GM19025 (cell line): ENCODE measurements at regions not wholly inside any gene's neighbourhood (a gene's known extent, or its start where the extent isn't known, plus 50 kb on each side); places are given as distances from the start of the nearest gene placed in this dataset.

ENCODE experiments used
- ATAC-seq: cut with Tn5 transposase; IDR thresholded peaks from one replicate; pipeline ENCODE4 v1.9.1; 2021; ENCODE audit warnings: mild to moderate bottlenecking, low read depth, moderate library complexity; ENCODE audit not compliant: unreplicated experiment

- ATAC-seq, result no peak
Measured at GRCh38 chr2:205937211-205937610, 148.8 kb downstream of the INO80D start.

- no peak for ATAC-seq
Measured at GRCh38 chr2:205936446-205936845, 149.5 kb downstream of the INO80D start.

- no peak for ATAC-seq
Measured at GRCh38 chr2:205934443-205934842, 151.5 kb downstream of the INO80D start.

GRCh38 chr2:205932861-205933260, 153.1 kb downstream of the INO80D start:
- no peak for ATAC-seq

- ATAC-seq, result no peak
Measured at GRCh38 chr2:205931388-205931787, 154.6 kb downstream of the INO80D start.

GRCh38 chr2:205930209-205930608, 155.8 kb downstream of the INO80D start:
- no peak for ATAC-seq

- ATAC-seq, result no peak
Measured at GRCh38 chr2:205929246-205929942, 156.6 kb downstream of the INO80D start.

GRCh38 chr2:205925373-205926337, 160.3 kb downstream of the INO80D start:
- peak; percentile 81 for ATAC-seq

GRCh38 chr2:205924676-205925075, 161.3 kb downstream of the INO80D start:
- no peak for ATAC-seq

GRCh38 chr2:205915130-205915524, 170.8 kb downstream of the INO80D start:
- ATAC-seq, result no peak

- ATAC-seq, result no peak
Measured at GRCh38 chr2:205914213-205915129, 171.5 kb downstream of the INO80D start.

GRCh38 chr2:205913668-205914067, 172.3 kb downstream of the INO80D start:
- ATAC-seq, result no peak

GRCh38 chr2:205911306-205911705, 174.7 kb downstream of the INO80D start:
- ATAC-seq, result no peak

- no peak for ATAC-seq
Measured at GRCh38 chr2:205909184-205909572, 176.8 kb downstream of the INO80D start.

- ATAC-seq, result no peak
Measured at GRCh38 chr2:205908212-205909183, 177.5 kb downstream of the INO80D start.

- ATAC-seq, result no peak
Measured at GRCh38 chr2:205906419-205906818, 179.6 kb downstream of the INO80D start.

GRCh38 chr2:205905576-205905975, 180.4 kb downstream of the INO80D start:
- no peak for ATAC-seq

GRCh38 chr2:205904873-205905272, 181.1 kb downstream of the INO80D start:
- ATAC-seq, result no peak

- ATAC-seq, result peak; percentile 82
Measured at GRCh38 chr2:205903549-205904129, 182.3 kb downstream of the INO80D start.
